Hepatocyte (in vitro differentiated cells): ENCODE measurements at regions not wholly inside any gene's neighbourhood (a gene's known extent, or its start where the extent isn't known, plus 50 kb on each side); places are given as distances from the start of the nearest gene placed in this dataset.

Experiments used
- DNase-seq: peaks from one replicate; pipeline ENCODE4 v3.0.0-alpha.2; 2016; ENCODE audit warnings: low spot score
- H2AFZ ChIP-seq: fragments of 200-600 bp; sonication (generic); 2 replicates; pipeline ENCODE4 v1.6.0; 2016; ENCODE audit warnings: antibody characterized with exemption, mild to moderate bottlenecking
- H3K27ac ChIP-seq: fragments of 200-600 bp; sonication (generic); 2 replicates; pipeline ENCODE4 v1.5.1; 2016; ENCODE audit warnings: mild to moderate bottlenecking
- H3K27me3 ChIP-seq: fragments of 200-600 bp; sonication (generic); 2 replicates; pipeline ENCODE4 v1.6.1; 2016
- H3K36me3 ChIP-seq: fragments of 200-600 bp; sonication (generic); replicated peaks from 2 replicates; pipeline ENCODE4 v1.5.1; 2016; ENCODE audit warnings: low read depth; ENCODE audit not compliant: insufficient read depth
- H3K4me1 ChIP-seq: fragments of 200-600 bp; sonication (generic); 2 replicates; pipeline ENCODE4 v1.5.1; 2016; ENCODE audit warnings: mild to moderate bottlenecking, moderate library complexity; ENCODE audit not compliant: insufficient read depth
- H3K4me2 ChIP-seq: fragments of 200-600 bp; sonication (generic); 2 replicates; pipeline ENCODE4 v1.6.0; 2016
- H3K4me3 ChIP-seq: fragments of 200-600 bp; sonication (generic); 2 replicates; pipeline ENCODE4 v1.5.1; 2016; ENCODE audit warnings: mild to moderate bottlenecking
- H3K79me2 ChIP-seq: fragments of 200-600 bp; sonication (generic); 2 replicates; pipeline ENCODE4 v1.6.0; 2017; ENCODE audit warnings: mild to moderate bottlenecking
- H3K9me2 ChIP-seq: fragments of 200-600 bp; sonication (generic); replicated peaks from 2 replicates; pipeline ENCODE4 v1.6.0; 2017; ENCODE audit warnings: mild to moderate bottlenecking; ENCODE audit not compliant: insufficient read depth
- H3K9me3 ChIP-seq: fragments of 200-600 bp; sonication (generic); 2 replicates; pipeline ENCODE4 v1.5.1; 2016; ENCODE audit warnings: low read depth, mild to moderate bottlenecking
- H4K20me1 ChIP-seq: fragments of 200-600 bp; sonication (generic); 2 replicates; pipeline ENCODE4 v1.6.0; 2016; ENCODE audit warnings: mild to moderate bottlenecking; ENCODE audit not compliant: insufficient read depth, poor library complexity, severe bottlenecking
- EZH2 ChIP-seq: fragments of 200-600 bp; sonication (generic); IDR thresholded peaks from 2 replicates; pipeline ENCODE4 v1.6.1; 2016; ENCODE audit warnings: antibody characterized with exemption, mild to moderate bottlenecking, borderline replicate concordance
- EZH2phosphoT487 ChIP-seq: fragments of 200-600 bp; sonication (generic); IDR thresholded peaks from one replicate; pipeline ENCODE4 v1.6.1; 2018; ENCODE audit warnings: antibody characterized with exemption, mild to moderate bottlenecking, low read depth, moderate library complexity; ENCODE audit not compliant: unreplicated experiment, severe bottlenecking
- WGBS: methylation state at CpG from one replicate; pipeline ENCODE4 v1.1.6; 2016; ENCODE audit warnings: low lambda C conversion rate; ENCODE audit errors: missing lambda C conversion rate; 5-methylcytosine and 5-hydroxymethylcytosine counted together
- TF ChIP-seq, protein P1 (sequence below): fragments of 200-600 bp; sonication (generic); IDR thresholded peaks from 2 replicates; pipeline ENCODE4 v1.5.1; 2016; ENCODE audit warnings: antibody characterized with exemption, mild to moderate bottlenecking; ENCODE audit not compliant: poor library complexity

DNA sequence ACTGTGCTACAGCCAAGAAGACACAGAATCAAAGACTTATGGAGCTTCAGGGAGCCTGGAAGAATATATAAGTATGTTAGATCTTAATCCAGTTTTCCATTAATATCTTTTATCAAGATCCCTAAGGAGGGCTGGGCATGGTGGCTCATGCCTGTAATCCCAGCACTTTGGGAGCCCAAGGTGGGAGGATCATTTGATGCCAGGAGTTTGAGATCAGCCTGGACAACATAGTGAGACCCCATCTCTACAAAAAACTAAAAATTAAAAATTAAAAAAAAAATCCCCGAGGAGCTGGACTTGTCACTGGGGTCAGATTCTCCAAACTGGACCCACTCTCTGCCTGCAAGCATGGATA is 113.9 kb upstream of the CDC42BPA start:
- DNase-seq = no peak
- no peaks in the 10 kb centered on the region for H3K9me3 ChIP-seq
- H2AFZ ChIP-seq = no peak overlapping the region
- no peak overlapping the region for H3K4me3 ChIP-seq
- H3K27me3 ChIP-seq = no peaks in the 10 kb centered on the region
- no peaks in the 10 kb centered on the region for H4K20me1 ChIP-seq
- TF ChIP-seq, protein P1, sequence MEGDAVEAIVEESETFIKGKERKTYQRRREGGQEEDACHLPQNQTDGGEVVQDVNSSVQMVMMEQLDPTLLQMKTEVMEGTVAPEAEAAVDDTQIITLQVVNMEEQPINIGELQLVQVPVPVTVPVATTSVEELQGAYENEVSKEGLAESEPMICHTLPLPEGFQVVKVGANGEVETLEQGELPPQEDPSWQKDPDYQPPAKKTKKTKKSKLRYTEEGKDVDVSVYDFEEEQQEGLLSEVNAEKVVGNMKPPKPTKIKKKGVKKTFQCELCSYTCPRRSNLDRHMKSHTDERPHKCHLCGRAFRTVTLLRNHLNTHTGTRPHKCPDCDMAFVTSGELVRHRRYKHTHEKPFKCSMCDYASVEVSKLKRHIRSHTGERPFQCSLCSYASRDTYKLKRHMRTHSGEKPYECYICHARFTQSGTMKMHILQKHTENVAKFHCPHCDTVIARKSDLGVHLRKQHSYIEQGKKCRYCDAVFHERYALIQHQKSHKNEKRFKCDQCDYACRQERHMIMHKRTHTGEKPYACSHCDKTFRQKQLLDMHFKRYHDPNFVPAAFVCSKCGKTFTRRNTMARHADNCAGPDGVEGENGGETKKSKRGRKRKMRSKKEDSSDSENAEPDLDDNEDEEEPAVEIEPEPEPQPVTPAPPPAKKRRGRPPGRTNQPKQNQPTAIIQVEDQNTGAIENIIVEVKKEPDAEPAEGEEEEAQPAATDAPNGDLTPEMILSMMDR = no peak
- TF ChIP-seq EZH2phosphoT487 = no peak
- no peak for TF ChIP-seq EZH2
- H3K4me1 ChIP-seq = peaks cover 3% of the 10 kb centered on the region
- 100% methylated on average over 1 of the region's 1 CpG for WGBS
- no peaks in the 10 kb centered on the region for H3K36me3 ChIP-seq
- H3K79me2 ChIP-seq = no peaks in the 10 kb centered on the region
- H3K4me2 ChIP-seq = peak overlapping the region; percentile 28
- no peak overlapping the region for H3K27ac ChIP-seq
- H3K9me2 ChIP-seq = no peaks in the 10 kb centered on the region

DNA sequence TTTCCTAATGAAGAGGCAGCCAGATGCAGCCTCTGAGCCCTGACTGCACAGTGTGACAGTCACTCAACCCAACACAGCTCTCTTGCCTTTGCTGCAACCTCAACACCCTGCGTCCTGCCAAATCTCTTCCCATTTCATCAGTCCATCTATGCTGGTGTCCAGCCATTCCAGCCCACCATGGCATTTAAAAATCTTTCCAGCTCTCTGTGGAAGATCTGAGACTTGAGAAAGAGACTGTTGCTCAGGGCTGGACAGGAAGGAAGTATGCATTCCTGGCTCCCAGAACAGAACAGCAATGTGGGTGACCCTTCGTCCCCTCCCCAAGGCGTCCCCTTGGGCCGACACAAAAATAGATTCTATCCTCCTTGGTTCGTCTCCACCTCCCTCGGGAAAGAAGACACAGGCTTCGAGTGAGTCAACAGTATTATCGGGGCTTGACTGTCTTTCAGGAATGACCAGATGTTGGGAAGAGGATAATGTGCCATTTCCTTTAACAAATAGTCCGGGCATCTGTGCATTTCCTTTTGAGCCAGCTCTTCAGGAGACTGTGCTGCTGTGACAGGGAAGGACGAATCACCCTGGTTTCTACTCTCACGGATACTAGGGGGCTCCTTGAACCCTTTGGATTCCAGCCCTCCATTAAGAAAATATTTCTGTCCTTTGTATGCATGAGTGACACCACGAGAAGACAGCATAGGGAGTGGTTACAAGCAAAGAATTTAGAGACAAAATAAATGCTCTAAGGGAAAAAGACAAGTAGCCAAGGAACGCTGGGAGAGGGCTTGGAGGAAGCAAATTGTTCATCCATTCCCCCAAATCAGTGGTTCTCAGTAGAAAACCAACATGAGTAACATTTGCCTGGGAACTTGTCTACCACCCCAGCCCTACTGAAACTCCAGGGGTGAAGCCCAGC is 111.4 kb upstream of the CDC42BPA start:
- Histone ChIP-seq H3K9me2 (no peaks in the 10 kb centered on the region), H3K36me3 (no peaks in the 10 kb centered on the region), H2AFZ (no peak overlapping the region), H3K9me3 (no peaks in the 10 kb centered on the region), H3K79me2 (no peaks in the 10 kb centered on the region), H3K4me1 (peaks cover 3% of the 10 kb centered on the region), H3K27ac (peak overlapping the region; percentile 31), H3K27me3 (no peaks in the 10 kb centered on the region), H4K20me1 (no peaks in the 10 kb centered on the region), H3K4me3 (no peak overlapping the region), H3K4me2 (peak overlapping the region; percentile 21)
- DNase-seq = no peak
- TF ChIP-seq EZH2phosphoT487 = no peak
- no peak for TF ChIP-seq EZH2
- TF ChIP-seq, protein P1 = no peak
- 63% methylated on average over 13 of the region's 13 CpGs for WGBS

DNA sequence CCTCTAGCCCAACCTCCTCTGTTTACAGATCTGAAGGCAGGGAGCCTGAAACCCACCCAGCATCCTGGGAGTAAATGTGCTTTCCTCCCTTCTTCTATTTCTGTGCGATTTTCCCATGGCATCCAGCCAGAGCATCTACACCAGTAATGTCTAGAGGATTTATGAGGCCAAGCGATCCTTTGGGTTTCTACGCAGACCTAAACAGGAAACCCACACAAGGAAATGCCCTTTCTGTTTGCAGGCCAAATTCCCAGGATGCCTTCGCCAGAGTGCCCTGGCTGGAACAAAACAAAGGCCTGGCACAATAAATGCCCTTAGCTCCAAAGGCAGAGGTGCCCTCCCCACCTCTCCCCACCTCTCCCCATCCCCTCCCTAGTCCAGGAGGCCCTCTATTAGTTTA is 110.5 kb upstream of the CDC42BPA start:
- 36% methylated on average over 4 of the region's 4 CpGs for WGBS

More for the DNA sequence above, 110.5 kb upstream of the CDC42BPA start:
- H3K4me3 ChIP-seq = no peak overlapping the region
- H3K4me2 ChIP-seq = no peak overlapping the region
- H3K79me2 ChIP-seq = no peaks in the 10 kb centered on the region
- no peaks in the 10 kb centered on the region for H3K27me3 ChIP-seq
- no peaks in the 10 kb centered on the region for H3K36me3 ChIP-seq
- H3K27ac ChIP-seq = peak overlapping the region; percentile 41
- no peaks in the 10 kb centered on the region for H3K9me2 ChIP-seq
- no peaks in the 10 kb centered on the region for H4K20me1 ChIP-seq
- H2AFZ ChIP-seq = no peak overlapping the region
- peaks cover 3% of the 10 kb centered on the region for H3K4me1 ChIP-seq
- peak; percentile 32 for DNase-seq
- TF ChIP-seq EZH2phosphoT487 = no peak
- no peak for TF ChIP-seq EZH2
- TF ChIP-seq, protein P1 = no peak
- H3K9me3 ChIP-seq = no peaks in the 10 kb centered on the region
